Left renal cortex interstitium (tissue), 4 donors: ENCODE measurements at regions not wholly inside any gene's neighbourhood (a gene's known extent, or its start where the extent isn't known, plus 50 kb on each side); places are given as distances from the start of the nearest gene placed in this dataset.

Experiments
- DNase-seq, 4 donors: peaks; one replicate each; pipeline ENCODE4 v3.0.0-alpha.2; 2013; ENCODE audit warnings: low read depth in 4 of 4, low spot score in 2 of 4, missing footprints in 1 of 4

- no peak for DNase-seq
These were observed 60.6 kb upstream of the NKX1-1 start for GRCh38 chr4:1466863-1467165.

- DNase-seq = no peak
These were observed 60.0 kb upstream of the NKX1-1 start for GRCh38 chr4:1466034-1466862.

GRCh38 chr4:1465173-1466033, 59.2 kb upstream of the NKX1-1 start:
- no peak for DNase-seq

GRCh38 chr4:1464581-1465171, 58.4 kb upstream of the NKX1-1 start:
- DNase-seq = no peak

- no peak for DNase-seq
These were observed 57.8 kb upstream of the NKX1-1 start for GRCh38 chr4:1463927-1464540.

- DNase-seq = peak in 3 of 4 donors; percentile 15 to 31 (median 29)
These were observed 57.1 kb upstream of the NKX1-1 start for GRCh38 chr4:1463088-1463926.

GRCh38 chr4:1462768-1463075, 56.5 kb upstream of the NKX1-1 start:
- no peak for DNase-seq

- no peak for DNase-seq
These were observed 55.9 kb upstream of the NKX1-1 start for GRCh38 chr4:1462009-1462767.

- no peak for DNase-seq
These were observed 55.0 kb upstream of the NKX1-1 start for GRCh38 chr4:1460967-1461868.

- no peak for DNase-seq
These were observed 53.7 kb upstream of the NKX1-1 start for GRCh38 chr4:1459722-1460511.

GRCh38 chr4:1459081-1459721, 53.0 kb upstream of the NKX1-1 start:
- no peak for DNase-seq

- no peak for DNase-seq
These were observed 52.3 kb upstream of the NKX1-1 start for GRCh38 chr4:1458581-1458980.
